Stomach (tissue), 8 donors: ENCODE measurements at regions not wholly inside any gene's neighbourhood (a gene's known extent, or its start where the extent isn't known, plus 50 kb on each side); places are given as distances from the start of the nearest gene placed in this dataset.
"Not testable (repeated sequence)": the region's sequence is repeated elsewhere in the genome, so short reads cannot be mapped to it uniquely, and the experiment has no call there.

Experiments used
- DNase-seq, 2 donors: peaks; one replicate each; pipeline versions ENCODE4 v3.0.0 to v3.0.0-alpha.2; 2013 to 2019
- H3K27ac ChIP-seq, 5 donors: fragments of 200-600 bp in 4 of 5; sonication (generic) in 4 of 5; one replicate each; pipeline ENCODE4 v1.5.1; 2013 to 2019; ENCODE audit warnings: mild to moderate bottlenecking in 1 of 5, moderate library complexity in 1 of 5
- H3K27me3 ChIP-seq, 3 donors: fragments of 200-600 bp; sonication (generic); one replicate each; pipeline ENCODE4 v1.5.1; 2017 to 2019; ENCODE audit warnings: mixed run types in 1 of 3
- H3K36me3 ChIP-seq, 4 donors: fragments of 200-600 bp; sonication (generic); 1 replicate in 3 of 4; 2 replicates in 1 of 4; pipeline ENCODE4 v1.5.1; 2016 to 2019
- H3K4me1 ChIP-seq, 4 donors: fragments of 200-600 bp; sonication (generic); one replicate each; pipeline ENCODE4 v1.5.1; 2016 to 2019
- H3K4me3 ChIP-seq, 4 donors: fragments of 200-600 bp; sonication (generic) in 3 of 4; one replicate each; pipeline ENCODE4 v1.5.1; 2016 to 2019; ENCODE audit warnings: mild to moderate bottlenecking in 1 of 4
- H3K9me3 ChIP-seq, 4 donors: fragments of 200-600 bp; sonication (generic); one replicate each; pipeline ENCODE4 v1.5.1; 2016 to 2019
- CTCF ChIP-seq, 7 experiments: fragments of 450-650 bp in 4 of 7; fragments of 200-600 bp in 3 of 7; sonication (generic) in 3 of 7; IDR thresholded peaks; one replicate each; pipeline ENCODE4 v1.5.1; 2016 to 2019; ENCODE audit warnings: antibody characterized with exemption in 7 of 7, control low read depth in 2 of 7, mild to moderate bottlenecking in 1 of 7
- EP300 ChIP-seq: sonication (generic); formaldehyde crosslinking; IDR thresholded peaks from one replicate; pipeline ENCODE4 v1.6.1; 2017; ENCODE audit warnings: antibody characterized with exemption
- POLR2A ChIP-seq, 4 donors: fragments of 450-650 bp; IDR thresholded peaks; one replicate each; pipeline ENCODE4 v1.6.1; 2016; ENCODE audit warnings: antibody characterized with exemption in 4 of 4, control low read depth in 2 of 4, mild to moderate bottlenecking in 1 of 4, moderate library complexity in 1 of 4
- POLR2AphosphoS5 ChIP-seq, 3 donors: sonication (generic); formaldehyde crosslinking; IDR thresholded peaks; one replicate each; pipeline ENCODE4 v1.6.1; 2016; ENCODE audit warnings: antibody characterized with exemption in 3 of 3
- WGBS, 5 donors: extraction: QIAGEN DNeasy Blood & Tissue Kit in 3 of 5; methylation state at CpG; one replicate each; pipeline versions ENCODE4 v1.1.5 to v1.1.7; 2013 to 2018; 5-methylcytosine and 5-hydroxymethylcytosine counted together
- intact Hi-C: fragments of 100-400 bp; cut with DNase I; formaldehyde crosslinking; loops from one replicate; pipeline ENCODE4 v1.15.1; 2023; ENCODE audit warnings: low total_unique reads
- donor health status: healthy with polysubstance abuse.
- donor health status: Bipolar disorder and iron deficiency.
- donor health status: healthy.

GRCh38 chr21:25485914-25486313 lies 121.4 kb downstream of the MRPL39 start:
- no peak for DNase-seq
- peaks cover 0 to 18% (median 5%) of the 10 kb centered on the region in 4 donors for H3K9me3 ChIP-seq
- H3K4me1 ChIP-seq: no peaks in the 10 kb centered on the region
- no peaks in the 10 kb centered on the region for H3K36me3 ChIP-seq
- no peak overlapping the region for H3K4me3 ChIP-seq
- intact Hi-C loops: no loop called here
- no peaks in the 10 kb centered on the region for H3K27me3 ChIP-seq
- WGBS, 5 donors: 61 to 71% (median 64%) methylated on average over 2 of the region's 2 CpGs
- no peak overlapping the region for H3K27ac ChIP-seq
- no peak for TF ChIP-seq EP300
- TF ChIP-seq POLR2A (IDR thresholded peaks at IDR 0.05): no peak
- no peak for TF ChIP-seq POLR2AphosphoS5 (IDR thresholded peaks at IDR 0.05)
- TF ChIP-seq CTCF (IDR thresholded peaks at IDR 0.05): no peak

GRCh38 chr21:25467896-25468295 lies 139.4 kb downstream of the MRPL39 start:
- TF ChIP-seq POLR2A (IDR thresholded peaks at IDR 0.05) (no peak), CTCF (IDR thresholded peaks at IDR 0.05) (no peak), POLR2AphosphoS5 (IDR thresholded peaks at IDR 0.05) (no peak), EP300 (no peak)
- H3K27me3 ChIP-seq: no peaks in the 10 kb centered on the region
- DNase-seq: no peak
- no peak overlapping the region for H3K27ac ChIP-seq
- no peaks in the 10 kb centered on the region for H3K36me3 ChIP-seq
- H3K9me3 ChIP-seq: no peaks in the 10 kb centered on the region
- no peak overlapping the region for H3K4me3 ChIP-seq
- H3K4me1 ChIP-seq: no peaks in the 10 kb centered on the region
- intact Hi-C loops: no loop called here

- H3K27me3 ChIP-seq, H3K36me3 ChIP-seq, intact Hi-C loops, H3K4me3 ChIP-seq, H3K4me1 ChIP-seq, DNase-seq, H3K27ac ChIP-seq, H3K9me3 ChIP-seq: not testable (repeated sequence)
- 80 to 88% (median 81%) methylated on average over 5 of the region's 5 CpGs for WGBS, 5 donors
Measured at GRCh38 chr21:25467071-25467470, 140.2 kb downstream of the MRPL39 start.

GRCh38 chr21:25466470-25466869 lies 140.8 kb downstream of the MRPL39 start:
- Histone ChIP-seq H3K4me1 (no peaks in the 10 kb centered on the region), H3K4me3 (no peak overlapping the region), H3K27ac (no peak overlapping the region), H3K36me3 (no peaks in the 10 kb centered on the region), H3K9me3 (no peaks in the 10 kb centered on the region), H3K27me3 (no peaks in the 10 kb centered on the region)
- DNase-seq: no peak
- no peak for TF ChIP-seq EP300
- TF ChIP-seq CTCF (IDR thresholded peaks at IDR 0.05): no peak
- TF ChIP-seq POLR2AphosphoS5 (IDR thresholded peaks at IDR 0.05): no peak
- WGBS, 5 donors: 85 to 100% (median 89%) methylated on average over 2 of the region's 2 CpGs
- intact Hi-C loops: no loop called here

GRCh38 chr21:25465263-25465662 lies 142.0 kb downstream of the MRPL39 start:
- Histone ChIP-seq H3K4me3 (no peak overlapping the region), H3K27me3 (no peaks in the 10 kb centered on the region), H3K36me3 (no peaks in the 10 kb centered on the region), H3K9me3 (no peaks in the 10 kb centered on the region), H3K27ac (no peak overlapping the region), H3K4me1 (no peaks in the 10 kb centered on the region)
- no peak for DNase-seq
- intact Hi-C loops: no loop called here
- TF ChIP-seq POLR2A (IDR thresholded peaks at IDR 0.05): no peak
- TF ChIP-seq POLR2AphosphoS5 (IDR thresholded peaks at IDR 0.05): no peak
- no peak for TF ChIP-seq CTCF (IDR thresholded peaks at IDR 0.05)
- no peak for TF ChIP-seq EP300
